Neural cell (in vitro differentiated cells): ENCODE measurements at regions not wholly inside any gene's neighbourhood (a gene's known extent, or its start where the extent isn't known, plus 50 kb on each side); places are given as distances from the start of the nearest gene placed in this dataset.

ENCODE experiments used
- H2AFZ ChIP-seq: fragments of 200-600, 300-800 bp; sonication (generic), shearing (Covaris generic); 2 replicates; pipeline ENCODE4 v1.6.0; 2014; ENCODE audit warnings: low read depth, mild to moderate bottlenecking, antibody characterized with exemption, low read length, moderate library complexity
- H3F3A ChIP-seq: fragments of 200-600 bp; shearing (Covaris generic); 2 replicates; pipeline ENCODE4 v1.6.1; 2016; ENCODE audit warnings: mild to moderate bottlenecking, moderate library complexity, mixed read lengths, antibody characterized with exemption, low read length; ENCODE audit not compliant: insufficient read depth, poor library complexity, severe bottlenecking
- H3K27ac ChIP-seq: fragments of 200-600, 300-800 bp; sonication (generic), shearing (Covaris generic); 2 replicates; pipeline ENCODE4 v1.5.1; 2014; ENCODE audit warnings: mild to moderate bottlenecking, low read length, moderate library complexity
- H3K27me3 ChIP-seq: fragments of 300-800, 200-600 bp; sonication (generic), shearing (Covaris generic); 2 replicates; pipeline ENCODE4 v1.6.0; 2014; ENCODE audit warnings: mild to moderate bottlenecking, low read depth, low read length, moderate library complexity; ENCODE audit not compliant: insufficient read depth
- H3K36me3 ChIP-seq: fragments of 300-800, 200-600 bp; sonication (generic), shearing (Covaris generic); 2 replicates; pipeline ENCODE4 v1.5.1; 2014; ENCODE audit warnings: mild to moderate bottlenecking, antibody characterized with exemption, low read length, moderate library complexity; ENCODE audit not compliant: insufficient read depth
- H3K4me2 ChIP-seq: fragments of 300-800, 200-600 bp; sonication (generic), shearing (Covaris generic); 2 replicates; pipeline ENCODE4 v1.6.0; 2014; ENCODE audit warnings: mild to moderate bottlenecking, low read length
- H3K4me3 ChIP-seq: fragments of 300-800, 200-600 bp; sonication (generic), shearing (Covaris generic); 2 replicates; pipeline ENCODE4 v1.5.1; 2014; ENCODE audit warnings: mild to moderate bottlenecking, low read length, moderate library complexity
- H3K79me2 ChIP-seq: fragments of 200-600 bp; shearing (Covaris generic); replicated peaks from 2 replicates; pipeline ENCODE4 v1.6.0; 2014; ENCODE audit warnings: mild to moderate bottlenecking, low read length, moderate library complexity; ENCODE audit not compliant: insufficient read depth
- H3K9ac ChIP-seq: fragments of 300-800, 200-600 bp; sonication (generic), shearing (Covaris generic); 2 replicates; pipeline ENCODE4 v1.6.1; 2016; ENCODE audit warnings: mild to moderate bottlenecking, low read length, mixed read lengths
- H3K9me2 ChIP-seq: fragments of 200-600 bp; shearing (Covaris generic); 2 replicates; pipeline ENCODE4 v1.6.1; 2016; ENCODE audit warnings: mild to moderate bottlenecking, low read length, mixed read lengths; ENCODE audit not compliant: insufficient read depth
- H3K9me3 ChIP-seq: fragments of 200-600, 300-800 bp; sonication (generic), shearing (Covaris generic); 2 replicates; pipeline ENCODE4 v1.6.1; 2016; ENCODE audit warnings: mild to moderate bottlenecking, mixed run types, low read length, moderate library complexity, mixed read lengths
- H4K20me1 ChIP-seq: fragments of 200-600 bp; shearing (Covaris generic); 2 replicates; pipeline ENCODE4 v1.6.1; 2016; ENCODE audit warnings: mild to moderate bottlenecking, mixed run types; ENCODE audit not compliant: insufficient read depth
- CTCF ChIP-seq: fragments of 450-650 bp; IDR thresholded peaks from 2 replicates; pipeline ENCODE4 v1.5.1; 2014; ENCODE audit warnings: antibody characterized with exemption, mild to moderate bottlenecking, moderate library complexity; ENCODE audit not compliant: poor library complexity, severe bottlenecking
- EP300 ChIP-seq: fragments of 450-650 bp; conservative IDR thresholded peaks from 2 replicates; pipeline ENCODE4 v1.6.1; 2014; ENCODE audit warnings: antibody characterized with exemption, mild to moderate bottlenecking, moderate library complexity; ENCODE audit not compliant: poor library complexity, severe bottlenecking
- EZH2 ChIP-seq: fragments of 200-600, 300-800 bp; shearing (Covaris generic), sonication (generic); IDR thresholded peaks from 2 replicates; pipeline ENCODE4 v1.6.1; 2014; ENCODE audit warnings: antibody characterized with exemption, low read length, borderline replicate concordance, mild to moderate bottlenecking; ENCODE audit not compliant: insufficient read depth, poor library complexity, severe bottlenecking
- MXI1 ChIP-seq: fragments of 450-650 bp; conservative IDR thresholded peaks from 2 replicates; pipeline ENCODE4 v1.6.1; 2014; ENCODE audit warnings: antibody characterized with exemption, mild to moderate bottlenecking; ENCODE audit not compliant: poor library complexity, severe bottlenecking
- POLR2AphosphoS5 ChIP-seq: IDR thresholded peaks from 2 replicates; pipeline ENCODE4 v1.6.1; 2012
- RAD21 ChIP-seq: fragments of 450-650 bp; conservative IDR thresholded peaks from 2 replicates; pipeline ENCODE4 v1.6.1; 2014; ENCODE audit warnings: antibody characterized with exemption, mild to moderate bottlenecking, moderate library complexity
- SMC3 ChIP-seq: fragments of 450-650 bp; conservative IDR thresholded peaks from 2 replicates; pipeline ENCODE4 v1.6.1; 2014; ENCODE audit warnings: antibody characterized with exemption, mild to moderate bottlenecking, moderate library complexity; ENCODE audit not compliant: poor library complexity
- TAF1 ChIP-seq: IDR thresholded peaks from 2 replicates; pipeline ENCODE4 v1.6.1; 2012; ENCODE audit warnings: low read depth
- TF ChIP-seq, protein P1 (sequence below): IDR thresholded peaks from 2 replicates; pipeline ENCODE4 v1.6.1; 2012; ENCODE audit warnings: borderline replicate concordance

GRCh38 chr5:61966997-61967396 is 339.0 kb upstream of the KIF2A start:
- Histone ChIP-seq H3K27ac (no peak overlapping the region), H3K9ac (no peak overlapping the region), H3K4me2 (no peak overlapping the region), H2AFZ (no peak overlapping the region), H3K36me3 (no peaks in the 10 kb centered on the region), H3K79me2 (no peaks in the 10 kb centered on the region), H3K27me3 (no peaks in the 10 kb centered on the region), H4K20me1 (no peaks in the 10 kb centered on the region), H3K4me3 (no peak overlapping the region), H3F3A (no peaks in the 10 kb centered on the region), H3K9me3 (no peaks in the 10 kb centered on the region), H3K9me2 (no peaks in the 10 kb centered on the region)
- TF ChIP-seq POLR2AphosphoS5 (no peak), RAD21 (no peak), TAF1 (no peak), EZH2 (no peak), MXI1 (no peak), SMC3 (no peak), EP300 (no peak), CTCF (no peak)
- TF ChIP-seq, protein P1, sequence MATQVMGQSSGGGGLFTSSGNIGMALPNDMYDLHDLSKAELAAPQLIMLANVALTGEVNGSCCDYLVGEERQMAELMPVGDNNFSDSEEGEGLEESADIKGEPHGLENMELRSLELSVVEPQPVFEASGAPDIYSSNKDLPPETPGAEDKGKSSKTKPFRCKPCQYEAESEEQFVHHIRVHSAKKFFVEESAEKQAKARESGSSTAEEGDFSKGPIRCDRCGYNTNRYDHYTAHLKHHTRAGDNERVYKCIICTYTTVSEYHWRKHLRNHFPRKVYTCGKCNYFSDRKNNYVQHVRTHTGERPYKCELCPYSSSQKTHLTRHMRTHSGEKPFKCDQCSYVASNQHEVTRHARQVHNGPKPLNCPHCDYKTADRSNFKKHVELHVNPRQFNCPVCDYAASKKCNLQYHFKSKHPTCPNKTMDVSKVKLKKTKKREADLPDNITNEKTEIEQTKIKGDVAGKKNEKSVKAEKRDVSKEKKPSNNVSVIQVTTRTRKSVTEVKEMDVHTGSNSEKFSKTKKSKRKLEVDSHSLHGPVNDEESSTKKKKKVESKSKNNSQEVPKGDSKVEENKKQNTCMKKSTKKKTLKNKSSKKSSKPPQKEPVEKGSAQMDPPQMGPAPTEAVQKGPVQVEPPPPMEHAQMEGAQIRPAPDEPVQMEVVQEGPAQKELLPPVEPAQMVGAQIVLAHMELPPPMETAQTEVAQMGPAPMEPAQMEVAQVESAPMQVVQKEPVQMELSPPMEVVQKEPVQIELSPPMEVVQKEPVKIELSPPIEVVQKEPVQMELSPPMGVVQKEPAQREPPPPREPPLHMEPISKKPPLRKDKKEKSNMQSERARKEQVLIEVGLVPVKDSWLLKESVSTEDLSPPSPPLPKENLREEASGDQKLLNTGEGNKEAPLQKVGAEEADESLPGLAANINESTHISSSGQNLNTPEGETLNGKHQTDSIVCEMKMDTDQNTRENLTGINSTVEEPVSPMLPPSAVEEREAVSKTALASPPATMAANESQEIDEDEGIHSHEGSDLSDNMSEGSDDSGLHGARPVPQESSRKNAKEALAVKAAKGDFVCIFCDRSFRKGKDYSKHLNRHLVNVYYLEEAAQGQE = no peak

DNA sequence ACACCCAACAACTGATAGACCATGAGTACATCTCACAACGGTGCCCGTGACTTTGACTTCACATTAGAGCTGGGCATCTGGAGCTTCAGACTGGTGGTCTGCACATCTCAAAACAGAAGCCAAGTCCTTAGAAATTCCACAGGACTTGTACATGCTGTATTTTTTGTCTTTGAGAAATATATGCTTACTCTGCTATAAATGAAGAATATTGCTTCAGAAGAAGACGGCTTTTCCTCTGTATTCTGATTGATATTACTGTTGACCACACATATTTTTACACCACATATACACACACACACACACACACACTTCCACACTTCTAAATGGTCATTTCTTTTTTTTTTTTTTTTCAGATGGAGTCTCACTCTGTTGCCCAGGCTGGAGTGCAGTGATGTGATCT is 338.3 kb upstream of the KIF2A start:
- Histone ChIP-seq H3K79me2 (no peaks in the 10 kb centered on the region), H3F3A (no peaks in the 10 kb centered on the region), H4K20me1 (no peaks in the 10 kb centered on the region), H3K27ac (no peak overlapping the region), H3K9ac (no peak overlapping the region), H3K27me3 (no peaks in the 10 kb centered on the region), H3K9me2 (no peaks in the 10 kb centered on the region), H3K36me3 (no peaks in the 10 kb centered on the region), H2AFZ (no peak overlapping the region), H3K9me3 (no peaks in the 10 kb centered on the region), H3K4me3 (no peak overlapping the region), H3K4me2 (no peak overlapping the region)
- TF ChIP-seq, protein P1 = no peak
- no peak for TF ChIP-seq SMC3
- TF ChIP-seq CTCF = no peak
- TF ChIP-seq EP300 = no peak
- TF ChIP-seq POLR2AphosphoS5 = no peak
